ENCODE measurements at regions not wholly inside any gene's neighbourhood (a gene's known extent, or its start where the extent isn't known, plus 50 kb on each side); places are given as distances from the start of the nearest gene placed in this dataset.

- TF ChIP-seq CTCF (IDR thresholded peaks at IDR 0.05) (no peak), POLR2A (IDR thresholded peaks at IDR 0.05) (no peak)
Observed at GRCh38 chr13:109309625-109310363, 476.6 kb downstream of the IRS2 start.
